ENCODE measurements at regions not wholly inside any gene's neighbourhood (a gene's known extent, or its start where the extent isn't known, plus 50 kb on each side); places are given as distances from the start of the nearest gene placed in this dataset.
"Not testable (repeated sequence)": the region's sequence is repeated elsewhere in the genome, so short reads cannot be mapped to it uniquely, and the experiment has no call there.

GRCh38 chr7:118843456-118843855 is 619.0 kb downstream of the ANKRD7 start:
- no peak for DNase-seq

- no peak for DNase-seq
Observed at GRCh38 chr7:118844748-118845147, 620.2 kb downstream of the ANKRD7 start.

- no peak for DNase-seq
Observed at GRCh38 chr7:118845791-118846190, 621.3 kb downstream of the ANKRD7 start.

GRCh38 chr7:118846977-118847376 is 622.5 kb downstream of the ANKRD7 start:
- DNase-seq = no peak

- no peak for DNase-seq
Observed at GRCh38 chr7:118855290-118855689, 630.8 kb downstream of the ANKRD7 start.

- peak in 1 of 2 donors; percentile 18 for DNase-seq
Observed at GRCh38 chr7:118858651-118859149, 634.2 kb downstream of the ANKRD7 start.

- DNase-seq = no peak
Observed at GRCh38 chr7:118861581-118861980, 637.1 kb downstream of the ANKRD7 start.

- DNase-seq = no peak
Observed at GRCh38 chr7:118862740-118863139, 638.2 kb downstream of the ANKRD7 start.

- DNase-seq = no peak
Observed at GRCh38 chr7:118863966-118864365, 639.5 kb downstream of the ANKRD7 start.

GRCh38 chr7:118867860-118868259 is 643.4 kb downstream of the ANKRD7 start:
- DNase-seq = no peak

GRCh38 chr7:118869141-118869540 is 644.6 kb downstream of the ANKRD7 start:
- DNase-seq = not testable (repeated sequence)

- DNase-seq = no peak
Observed at GRCh38 chr7:118870187-118870586, 645.7 kb downstream of the ANKRD7 start.

GRCh38 chr7:118872568-118872967 is 648.1 kb downstream of the ANKRD7 start:
- DNase-seq = no peak

GRCh38 chr7:118877187-118877586 is 652.7 kb downstream of the ANKRD7 start:
- no peak for DNase-seq

GRCh38 chr7:118878336-118878735 is 653.8 kb downstream of the ANKRD7 start:
- DNase-seq = no peak

- no peak for DNase-seq
Observed at GRCh38 chr7:118898284-118898683, 673.8 kb downstream of the ANKRD7 start.

GRCh38 chr7:118902600-118902999 is 678.1 kb downstream of the ANKRD7 start:
- DNase-seq = no peak

- no peak for DNase-seq
Observed at GRCh38 chr7:118907911-118908527, 683.5 kb downstream of the ANKRD7 start.

- DNase-seq = not testable (repeated sequence)
Observed at GRCh38 chr7:118916120-118916519, 691.6 kb downstream of the ANKRD7 start.

- DNase-seq = no peak
Observed at GRCh38 chr7:118918556-118918955, 694.1 kb downstream of the ANKRD7 start.

GRCh38 chr7:118938845-118939244 is 714.3 kb downstream of the ANKRD7 start:
- no peak for DNase-seq

GRCh38 chr7:118944271-118944670 is 719.8 kb downstream of the ANKRD7 start:
- no peak for DNase-seq

- DNase-seq = no peak
Observed at GRCh38 chr7:118945911-118946682, 721.6 kb downstream of the ANKRD7 start.

GRCh38 chr7:118948508-118948907 is 724.0 kb downstream of the ANKRD7 start:
- DNase-seq = no peak
